ENCODE measurements at regions not wholly inside any gene's neighbourhood (a gene's known extent, or its start where the extent isn't known, plus 50 kb on each side); places are given as distances from the start of the nearest gene placed in this dataset.

- TF ChIP-seq EP300 (IDR thresholded peaks at IDR 0.05; ENCODE audit: borderline replicate concordance): no peak
- no peak for TF ChIP-seq EGR1 (IDR thresholded peaks at IDR 0.05)
- TF ChIP-seq, protein P1, sequence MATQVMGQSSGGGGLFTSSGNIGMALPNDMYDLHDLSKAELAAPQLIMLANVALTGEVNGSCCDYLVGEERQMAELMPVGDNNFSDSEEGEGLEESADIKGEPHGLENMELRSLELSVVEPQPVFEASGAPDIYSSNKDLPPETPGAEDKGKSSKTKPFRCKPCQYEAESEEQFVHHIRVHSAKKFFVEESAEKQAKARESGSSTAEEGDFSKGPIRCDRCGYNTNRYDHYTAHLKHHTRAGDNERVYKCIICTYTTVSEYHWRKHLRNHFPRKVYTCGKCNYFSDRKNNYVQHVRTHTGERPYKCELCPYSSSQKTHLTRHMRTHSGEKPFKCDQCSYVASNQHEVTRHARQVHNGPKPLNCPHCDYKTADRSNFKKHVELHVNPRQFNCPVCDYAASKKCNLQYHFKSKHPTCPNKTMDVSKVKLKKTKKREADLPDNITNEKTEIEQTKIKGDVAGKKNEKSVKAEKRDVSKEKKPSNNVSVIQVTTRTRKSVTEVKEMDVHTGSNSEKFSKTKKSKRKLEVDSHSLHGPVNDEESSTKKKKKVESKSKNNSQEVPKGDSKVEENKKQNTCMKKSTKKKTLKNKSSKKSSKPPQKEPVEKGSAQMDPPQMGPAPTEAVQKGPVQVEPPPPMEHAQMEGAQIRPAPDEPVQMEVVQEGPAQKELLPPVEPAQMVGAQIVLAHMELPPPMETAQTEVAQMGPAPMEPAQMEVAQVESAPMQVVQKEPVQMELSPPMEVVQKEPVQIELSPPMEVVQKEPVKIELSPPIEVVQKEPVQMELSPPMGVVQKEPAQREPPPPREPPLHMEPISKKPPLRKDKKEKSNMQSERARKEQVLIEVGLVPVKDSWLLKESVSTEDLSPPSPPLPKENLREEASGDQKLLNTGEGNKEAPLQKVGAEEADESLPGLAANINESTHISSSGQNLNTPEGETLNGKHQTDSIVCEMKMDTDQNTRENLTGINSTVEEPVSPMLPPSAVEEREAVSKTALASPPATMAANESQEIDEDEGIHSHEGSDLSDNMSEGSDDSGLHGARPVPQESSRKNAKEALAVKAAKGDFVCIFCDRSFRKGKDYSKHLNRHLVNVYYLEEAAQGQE (IDR thresholded peaks at IDR 0.05; ENCODE audit: low read depth): no peak
- no peak for TF ChIP-seq NFIC (IDR thresholded peaks at IDR 0.05)
- no peak for TF ChIP-seq USF1 (IDR thresholded peaks at IDR 0.05)
- no peak for TF ChIP-seq RAD21 (IDR thresholded peaks at IDR 0.05; ENCODE audit: low read depth)
- TF ChIP-seq MAX (IDR thresholded peaks at IDR 0.05): no peak
- no peak for TF ChIP-seq TAF1 (IDR thresholded peaks at IDR 0.05; ENCODE audit: low read depth)
These were observed 283.7 kb upstream of the POU3F3 start for GRCh38 chr2:104570259-104570658.
